HPDE6-E6E7 (cell line): ENCODE measurements at regions not wholly inside any gene's neighbourhood (a gene's known extent, or its start where the extent isn't known, plus 50 kb on each side); places are given as distances from the start of the nearest gene placed in this dataset.
A peak's percentile ranks its signal among the peaks of the same experiment; 100 is the strongest.

Experiments
- DNase-seq: peaks from one replicate; pipeline ENCODE4 v3.0.0; 2011; ENCODE audit warnings: missing footprints; ENCODE audit errors: extremely low spot score

DNA sequence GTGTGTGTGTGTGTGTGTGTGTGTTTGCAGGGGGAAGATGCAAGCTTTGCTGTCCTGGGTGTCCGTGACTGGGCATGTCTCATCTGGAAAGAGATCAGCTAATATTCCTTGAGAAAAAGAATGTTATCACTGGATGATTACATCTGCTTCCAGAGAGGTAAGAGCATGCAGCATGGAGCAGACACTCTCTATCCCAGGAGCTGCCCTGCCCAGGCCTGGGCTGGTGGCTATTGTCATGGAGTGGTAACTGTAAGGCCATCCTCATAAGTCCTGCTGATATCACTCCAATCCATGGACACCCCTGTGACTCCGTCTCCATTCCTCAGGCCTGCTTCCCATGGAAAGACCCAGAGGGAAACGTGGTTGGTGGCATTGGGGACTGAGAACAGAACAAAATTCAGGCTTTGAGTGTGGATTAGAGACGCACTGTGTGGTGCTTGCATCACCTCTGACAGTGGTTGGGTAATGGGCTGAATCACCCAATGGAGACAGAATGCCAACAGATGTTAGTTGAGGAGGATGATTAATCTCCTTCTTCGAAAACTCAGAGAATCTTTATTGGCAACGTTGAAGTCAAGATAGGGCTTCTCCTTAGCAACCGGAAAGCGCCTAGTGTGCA is 52.0 kb upstream of the KCNIP1 start:
- peak; percentile 10 for DNase-seq

DNA sequence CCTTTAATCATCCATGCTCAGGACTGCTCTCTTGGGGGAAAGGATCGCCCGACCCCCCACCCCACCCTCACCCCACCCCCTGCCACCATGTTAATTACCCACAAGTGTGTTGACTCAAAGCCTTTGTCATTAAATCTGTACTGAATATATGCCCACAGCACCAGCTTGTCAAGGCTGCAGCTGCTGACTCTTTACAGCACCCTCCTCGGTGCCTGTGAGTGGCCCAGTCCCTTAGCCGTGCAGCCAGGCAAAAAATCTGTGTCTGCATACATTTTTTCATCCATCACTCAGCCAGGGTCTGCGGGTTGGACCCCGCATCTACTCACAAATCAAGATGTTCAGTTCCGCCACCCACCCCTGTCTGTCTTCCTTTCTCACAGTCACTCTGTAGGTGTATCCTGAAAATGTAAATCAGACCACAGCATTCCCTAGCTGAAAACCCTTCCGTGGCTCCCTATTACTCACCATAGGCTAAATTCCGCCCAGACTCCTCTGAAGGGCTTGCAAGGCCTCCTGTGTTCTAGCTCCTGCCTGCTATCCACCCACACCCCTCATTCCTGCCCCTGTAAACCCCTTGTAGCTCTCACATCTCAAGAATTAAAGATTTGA is 53.7 kb upstream of the KCNIP1 start:
- no peak for DNase-seq

DNA sequence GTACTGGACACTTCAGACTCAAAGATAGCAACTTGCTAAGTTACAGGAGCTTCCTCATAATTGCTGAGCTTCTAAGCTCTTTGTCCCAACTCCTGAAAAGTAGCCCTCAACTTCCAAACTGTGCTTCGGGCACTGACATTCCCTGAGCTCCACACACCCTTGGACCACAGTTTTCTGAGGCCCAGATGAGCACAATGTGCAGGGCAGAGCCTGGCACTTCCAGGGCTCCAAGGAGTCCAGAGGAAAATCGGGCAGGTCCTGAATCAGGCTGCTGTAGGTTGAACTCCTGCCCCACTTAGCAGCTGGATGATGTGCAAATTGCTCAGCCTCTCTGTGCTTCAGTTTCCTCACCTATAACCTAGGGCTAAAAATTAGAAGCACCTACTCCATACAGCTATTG is 54.6 kb upstream of the KCNIP1 start:
- no peak for DNase-seq

DNA sequence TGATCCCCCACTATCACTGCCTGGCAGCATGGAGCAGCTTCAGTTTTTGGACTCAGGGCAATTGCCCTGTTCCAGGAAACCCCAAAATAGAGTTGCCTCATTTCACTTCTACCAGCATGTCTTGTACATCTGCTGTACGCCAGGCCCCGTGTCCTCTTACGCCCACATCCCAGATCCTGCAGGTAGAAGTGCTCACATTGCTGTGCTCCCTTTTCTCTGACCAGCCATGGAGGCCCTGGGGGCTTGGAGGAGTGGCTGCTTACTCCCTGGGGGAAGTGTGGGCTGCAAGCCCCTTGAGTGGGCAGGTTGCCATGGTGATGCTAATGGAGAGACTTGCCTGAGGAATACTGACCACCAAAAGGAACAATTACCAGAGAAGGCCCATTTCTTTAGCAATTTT is 55.6 kb upstream of the KCNIP1 start:
- DNase-seq = no peak

DNA sequence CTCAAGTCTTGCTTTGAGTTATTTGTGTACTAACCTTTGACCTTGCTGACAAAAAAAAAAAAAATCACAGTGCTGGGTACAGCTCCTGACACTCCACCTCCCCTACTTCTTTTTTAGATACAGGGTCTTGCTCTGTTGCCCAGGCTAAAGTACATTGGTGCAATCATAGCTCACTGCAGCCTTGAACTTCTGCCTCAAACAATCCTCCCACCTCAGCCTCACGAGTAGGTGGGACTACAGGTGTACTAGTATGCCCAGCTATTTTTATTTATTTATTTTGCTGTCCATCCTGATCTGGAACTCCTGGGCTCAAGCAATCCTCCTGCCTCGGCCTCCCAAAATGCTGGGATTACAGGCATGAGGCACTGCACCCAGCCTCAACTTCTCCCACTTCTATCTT is 57.2 kb upstream of the KCNMB1 start:
- no peak for DNase-seq

DNA sequence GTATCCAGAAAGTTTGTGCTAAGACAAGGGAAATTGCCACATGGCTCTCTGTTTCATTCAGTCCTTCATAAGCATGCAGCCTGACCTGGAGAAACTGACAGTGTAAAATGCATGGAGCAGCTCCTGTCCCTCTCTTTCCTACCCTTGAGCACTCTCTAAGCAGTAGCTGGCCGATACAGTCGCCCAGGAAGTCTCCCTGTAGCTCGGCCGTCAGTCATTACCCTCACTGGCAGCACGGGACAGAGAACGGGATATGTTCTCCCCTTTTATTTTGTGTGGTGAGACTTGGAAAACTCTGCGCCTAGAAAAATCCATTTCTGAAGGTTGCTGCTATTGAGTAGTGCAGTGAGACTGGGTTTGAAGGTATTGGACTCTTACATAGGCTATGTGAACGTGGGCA is 56.8 kb upstream of the KCNMB1 start:
- no peak for DNase-seq

DNA sequence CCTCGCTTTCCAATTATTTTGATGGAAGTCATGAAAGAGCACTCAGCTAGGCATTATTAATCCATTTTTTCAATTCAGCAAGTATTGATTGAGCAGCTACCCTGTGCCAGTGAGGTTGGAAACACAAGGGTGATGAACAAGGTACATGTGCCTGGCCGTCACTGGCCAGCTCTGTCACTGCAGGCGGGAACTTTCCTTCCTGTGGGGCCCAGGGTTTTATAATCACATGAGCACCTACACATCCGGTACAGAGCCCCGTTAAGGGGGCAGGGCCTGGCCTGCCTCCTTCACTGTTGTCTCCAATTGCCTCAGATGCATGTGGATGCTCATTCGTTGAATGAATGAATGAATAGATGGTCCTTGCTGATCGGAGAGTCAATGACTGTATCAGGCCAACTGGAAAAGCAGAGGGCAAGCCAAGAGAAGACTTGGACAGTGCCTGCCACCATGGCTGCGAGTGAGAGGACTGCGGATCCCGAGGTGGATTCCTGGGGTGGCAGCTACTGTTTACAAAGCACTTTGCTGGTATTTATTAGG is 55.9 kb upstream of the KCNMB1 start:
- DNase-seq = no peak

DNA sequence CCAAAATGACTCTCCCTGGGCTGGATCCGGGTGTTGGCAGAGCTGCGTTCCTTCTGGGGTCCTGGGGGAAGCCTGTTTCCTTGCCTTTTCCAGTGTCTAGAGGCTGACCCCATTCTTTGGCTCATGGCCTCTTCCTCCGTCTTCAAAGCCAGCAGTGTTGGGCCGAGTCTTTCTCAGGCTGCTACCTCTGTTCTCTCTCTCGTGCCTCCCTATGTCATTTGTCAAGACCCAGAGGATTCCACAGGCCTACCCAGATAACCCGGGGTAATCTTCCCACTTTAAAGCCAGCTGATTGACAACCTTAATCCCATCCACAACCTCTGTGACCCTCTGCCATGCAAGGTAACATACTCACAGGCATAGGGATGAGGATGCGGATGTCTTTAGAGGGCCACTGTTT is 55.0 kb upstream of the KCNMB1 start:
- DNase-seq = no peak

DNA sequence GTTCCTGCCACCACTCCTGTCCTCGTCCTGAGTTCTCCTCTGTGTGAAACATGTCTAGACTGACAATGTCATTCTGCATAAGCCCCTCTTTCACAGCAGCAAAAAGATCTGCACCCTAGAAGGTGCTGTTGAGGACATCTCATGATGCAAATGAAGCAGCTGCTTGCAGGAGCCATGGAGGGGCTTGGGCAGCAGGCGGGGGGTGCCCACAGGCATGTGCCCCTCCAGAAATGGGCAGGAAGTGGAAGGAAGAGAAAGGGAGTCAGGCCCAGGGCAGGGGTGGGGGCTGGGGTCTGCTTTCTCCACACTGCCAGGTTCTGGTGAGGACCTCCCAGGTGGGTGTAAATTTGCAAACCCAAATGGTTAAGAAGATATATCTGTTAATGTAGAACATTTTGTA is 54.5 kb upstream of the KCNMB1 start:
- no peak for DNase-seq

DNA sequence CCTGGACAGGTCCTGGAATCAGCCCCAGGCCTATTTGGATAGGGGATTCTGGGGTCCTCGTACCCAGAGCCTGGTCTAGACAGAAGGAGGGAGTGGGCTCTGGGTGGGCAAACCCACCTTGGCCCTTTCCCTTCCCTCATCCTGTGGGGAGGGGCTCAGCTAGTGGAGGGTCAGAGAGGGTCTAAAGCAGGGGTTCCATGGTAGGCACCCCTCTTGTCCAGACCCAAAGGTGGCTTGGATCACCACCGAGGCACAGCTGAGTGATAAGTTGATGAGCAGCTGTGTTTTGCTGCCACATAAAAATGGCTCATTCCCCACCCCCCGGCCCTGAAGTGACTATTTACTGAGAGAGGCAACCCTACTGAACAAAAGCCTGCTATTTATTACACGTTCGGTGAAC is 53.8 kb upstream of the KCNMB1 start:
- no peak for DNase-seq

DNA sequence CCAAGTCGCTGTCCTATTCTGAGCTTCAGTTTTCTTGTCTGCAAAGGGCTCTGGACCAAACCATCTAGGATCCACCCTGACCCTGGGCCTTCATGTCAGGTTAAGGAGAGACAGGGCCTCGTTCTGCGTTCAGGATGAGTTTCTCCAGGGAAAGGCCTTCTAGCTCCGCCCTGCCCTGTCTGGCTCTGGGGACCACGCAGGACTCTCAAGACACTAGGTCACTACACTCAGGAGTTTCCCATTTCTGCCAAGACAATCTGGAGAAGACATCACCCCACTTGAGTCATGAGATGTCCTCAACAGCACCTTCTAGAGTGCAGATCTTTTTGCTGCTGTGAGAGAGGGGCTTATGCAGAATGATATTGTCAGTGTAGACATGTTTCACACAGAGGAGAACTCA is 53.2 kb upstream of the KCNMB1 start:
- DNase-seq = no peak

DNA sequence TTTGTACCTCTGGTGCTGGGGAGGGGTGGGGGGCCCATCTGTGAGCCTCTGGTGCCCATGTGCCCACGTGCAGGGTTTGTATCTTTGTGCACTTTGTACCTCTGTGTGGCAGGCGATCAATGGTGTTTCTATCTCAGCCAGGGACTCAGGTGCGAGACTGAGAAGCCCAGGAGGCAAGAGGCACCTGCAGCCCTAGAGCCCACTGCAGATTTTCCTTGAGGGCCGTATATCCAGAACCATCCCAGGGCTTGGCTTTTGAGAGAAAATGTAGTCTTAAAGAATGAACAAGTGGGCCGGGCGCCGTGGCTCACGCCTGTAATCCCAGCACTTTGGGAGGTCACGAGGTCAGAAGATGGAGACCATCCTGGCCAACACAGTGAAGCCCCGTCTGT is 52.2 kb upstream of the KCNMB1 start:
- no peak for DNase-seq

DNA sequence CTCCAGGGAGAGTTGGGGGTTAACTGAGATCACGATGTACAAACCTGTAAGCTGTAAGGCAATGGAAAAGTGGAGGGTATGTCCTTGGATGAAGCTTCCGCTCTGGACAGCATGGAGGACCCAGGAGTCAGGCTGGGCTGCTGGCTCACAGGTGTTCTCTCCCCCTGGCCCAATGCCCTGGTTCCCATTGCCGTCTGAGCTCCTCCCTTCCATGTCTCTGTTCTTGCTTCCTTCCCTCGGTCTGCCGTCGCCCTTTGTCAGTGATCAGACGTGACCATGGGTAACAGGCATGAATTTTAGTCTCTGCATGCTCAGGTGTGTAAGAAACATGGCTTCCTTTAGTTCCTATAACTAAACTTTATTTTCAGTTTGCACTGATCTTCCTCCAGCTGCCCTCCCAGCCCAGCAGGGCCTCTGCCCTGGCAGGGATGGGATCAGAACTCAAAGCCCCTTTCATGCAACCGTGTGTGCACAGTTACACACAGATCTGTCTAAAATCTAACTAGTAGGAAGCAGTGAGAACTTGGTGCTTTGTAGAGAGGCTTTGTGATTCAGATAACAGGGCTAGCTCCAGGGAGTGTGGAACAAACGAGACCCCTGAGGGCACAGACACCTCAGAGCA is 51.7 kb upstream of the KCNMB1 start:
- DNase-seq = no peak

DNA sequence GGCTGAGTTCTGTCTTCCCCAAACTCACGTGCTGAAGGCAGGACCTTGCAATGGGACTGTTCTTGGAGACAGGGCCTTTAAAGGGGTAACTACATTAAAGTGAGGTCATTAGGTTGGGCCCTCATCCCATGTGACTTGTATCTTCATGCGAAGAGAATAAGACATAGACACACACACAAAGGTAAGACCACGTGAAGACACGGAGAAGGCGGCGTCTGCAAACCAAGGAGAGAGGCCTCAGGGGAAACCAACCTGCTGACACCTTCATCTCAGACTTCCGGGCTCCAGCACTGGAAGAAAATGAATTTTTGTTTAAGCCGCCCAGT is 50.7 kb upstream of the KCNMB1 start:
- no peak for DNase-seq

DNA sequence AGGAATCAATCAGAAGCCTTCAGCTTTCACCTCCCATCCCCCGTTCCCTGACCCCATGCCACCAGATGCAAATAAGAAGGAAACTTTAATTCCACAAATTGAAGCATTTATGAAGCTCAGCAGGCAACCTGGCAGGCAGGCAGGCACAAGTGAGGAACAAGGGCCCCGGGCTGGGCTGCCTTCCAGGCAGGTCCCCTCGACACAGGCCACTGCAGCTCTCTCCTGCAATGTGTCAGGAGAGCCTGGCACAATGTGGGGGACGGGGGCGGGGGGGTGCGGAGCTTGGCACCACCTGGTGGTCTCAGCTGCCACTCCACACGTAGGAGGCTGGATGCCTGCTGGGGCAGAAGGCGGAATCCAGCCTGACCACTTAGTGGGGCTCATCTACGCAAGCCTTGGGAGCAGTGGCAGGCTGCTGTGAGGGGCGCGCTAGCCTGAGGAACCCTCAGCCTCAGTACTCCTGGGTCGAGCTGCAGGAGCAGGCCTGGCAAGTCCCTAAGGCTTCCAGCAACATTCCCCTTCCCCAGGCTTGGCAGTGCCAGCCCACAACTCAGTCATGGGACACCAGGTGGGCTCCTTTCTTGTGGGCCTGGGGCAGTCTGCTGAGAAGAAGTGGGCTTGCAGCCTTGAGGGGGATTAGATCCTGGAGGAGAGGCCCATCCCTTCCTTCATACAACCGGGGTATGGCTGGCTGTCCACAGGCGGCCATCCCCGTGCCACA is 50.2 kb upstream of the KCNMB1 start:
- DNase-seq = no peak
